A673 (cell line): ENCODE measurements at regions not wholly inside any gene's neighbourhood (a gene's known extent, or its start where the extent isn't known, plus 50 kb on each side); places are given as distances from the start of the nearest gene placed in this dataset.

Experiments used
- BruUV-seq: library from RNA; stranded (reverse); fragments of 400-500 nt; replicated peaks from 2 replicates; lab custom pipeline; 2021; lab: Mats Ljungman, UMichigan
- CTCF ChIA-PET: fragments of 300-600 bp; sonication (Branson Sonifier 250); formaldehyde crosslinking; loops from one replicate; lab custom pipeline; 2022; ENCODE audit warnings: antibody characterized with exemption; lab: Charles Lee
- POLR2A ChIA-PET: fragments of 300-600 bp; sonication (Branson Sonifier 250); formaldehyde crosslinking; loops from one replicate; lab custom pipeline; 2022; ENCODE audit warnings: antibody characterized with exemption; ENCODE audit not compliant: low non-redundant PET; lab: Charles Lee
- DNase-seq: peaks from one replicate; pipeline ENCODE4 v3.0.0-alpha.2; 2015; ENCODE audit warnings: low spot score
- H3K27ac ChIP-seq: fragments of 200-600 bp; sonication (generic); 2 replicates; pipeline ENCODE4 v1.5.1; 2016; ENCODE audit warnings: mixed run types, low read depth, mild to moderate bottlenecking, mixed read lengths, antibody characterized with exemption, low read length; ENCODE audit not compliant: poor library complexity, severe bottlenecking
- H3K27me3 ChIP-seq: fragments of 200-600 bp; sonication (generic); replicated peaks from 2 replicates; pipeline ENCODE4 v1.6.1; 2017; ENCODE audit warnings: mixed run types, low read depth, mild to moderate bottlenecking, mixed read lengths, antibody characterized with exemption, low read length; ENCODE audit not compliant: insufficient read depth, poor library complexity
- H3K36me3 ChIP-seq: fragments of 200-600 bp; sonication (generic); 2 replicates; pipeline ENCODE4 v1.6.1; 2016; ENCODE audit warnings: mixed run types, mild to moderate bottlenecking, mixed read lengths, antibody characterized with exemption, low read length; ENCODE audit not compliant: insufficient read depth, poor library complexity, severe bottlenecking
- H3K4me1 ChIP-seq: fragments of 200-600 bp; sonication (generic); 2 replicates; pipeline ENCODE4 v1.6.1; 2017; ENCODE audit warnings: mixed run types, mild to moderate bottlenecking, mixed read lengths, antibody characterized with exemption, low read length; ENCODE audit not compliant: insufficient read depth, poor library complexity, severe bottlenecking
- H3K4me3 ChIP-seq: fragments of 200-600 bp; sonication (generic); 2 replicates; pipeline ENCODE4 v1.5.1; 2016; ENCODE audit warnings: low read depth, mixed run types, mild to moderate bottlenecking, mixed read lengths, low read length; ENCODE audit not compliant: poor library complexity, severe bottlenecking
- H3K9me3 ChIP-seq: fragments of 200-600 bp; sonication (generic); 2 replicates; pipeline ENCODE4 v1.6.1; 2016; ENCODE audit warnings: mixed run types, low read depth, mild to moderate bottlenecking, mixed read lengths, antibody characterized with exemption, low read length; ENCODE audit not compliant: poor library complexity, severe bottlenecking
- EZH2 ChIP-seq: fragments of 200-600 bp; sonication (generic); IDR thresholded peaks from 2 replicates; pipeline ENCODE4 v1.6.1; 2017; ENCODE audit warnings: borderline replicate concordance, low read depth, mild to moderate bottlenecking, mixed read lengths, antibody characterized with exemption, low read length; ENCODE audit not compliant: poor library complexity, severe bottlenecking
- intact Hi-C: fragments of 100-400 bp; cut with micrococcal nuclease; formaldehyde crosslinking; loops from one replicate; pipeline ENCODE4 v1.10.0; 2022; ENCODE audit not compliant: unreplicated experiment
- TF ChIP-seq, protein P1 (sequence below): fragments of 300-800, 200-600 bp; sonication (generic); conservative IDR thresholded peaks from 2 replicates; pipeline ENCODE4 v1.5.1; 2017; ENCODE audit warnings: low read depth, mild to moderate bottlenecking, antibody characterized with exemption, low read length, moderate library complexity, mixed read lengths

DNA sequence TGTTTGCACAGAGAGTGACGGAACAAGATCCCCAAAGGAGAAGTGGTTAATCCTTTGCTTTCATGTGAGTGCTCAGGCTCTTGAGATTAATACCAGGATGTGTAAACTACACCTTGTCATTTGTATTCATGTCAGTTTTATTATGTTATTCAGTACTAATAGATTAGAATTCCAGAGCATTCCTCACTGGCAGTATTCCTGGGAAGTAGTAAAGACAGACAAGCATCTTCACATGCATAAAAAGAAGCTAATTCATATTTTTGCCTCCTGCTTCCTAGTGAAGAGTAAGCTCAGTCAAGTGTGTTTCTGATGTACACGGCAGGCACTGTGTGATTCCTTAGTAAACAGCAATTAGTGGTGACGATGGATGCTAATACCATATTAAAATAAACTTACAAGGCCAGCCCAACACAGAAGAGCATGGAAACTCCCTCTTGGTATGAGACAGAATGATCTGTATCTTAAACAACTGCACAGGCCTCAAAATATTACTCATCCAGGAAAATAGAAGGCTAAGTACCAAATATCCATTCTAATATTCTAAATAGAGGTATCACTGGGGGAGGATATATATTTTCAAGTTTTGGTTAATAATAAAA, 336.8 kb upstream of the MCTP2 start:
- Histone ChIP-seq H3K9me3 (no peaks in the 10 kb centered on the region), H3K27ac (no peak overlapping the region), H3K4me3 (no peak overlapping the region), H3K36me3 (no peaks in the 10 kb centered on the region), H3K4me1 (no peaks in the 10 kb centered on the region), H3K27me3 (no peaks in the 10 kb centered on the region)
- TF ChIP-seq, protein P1, sequence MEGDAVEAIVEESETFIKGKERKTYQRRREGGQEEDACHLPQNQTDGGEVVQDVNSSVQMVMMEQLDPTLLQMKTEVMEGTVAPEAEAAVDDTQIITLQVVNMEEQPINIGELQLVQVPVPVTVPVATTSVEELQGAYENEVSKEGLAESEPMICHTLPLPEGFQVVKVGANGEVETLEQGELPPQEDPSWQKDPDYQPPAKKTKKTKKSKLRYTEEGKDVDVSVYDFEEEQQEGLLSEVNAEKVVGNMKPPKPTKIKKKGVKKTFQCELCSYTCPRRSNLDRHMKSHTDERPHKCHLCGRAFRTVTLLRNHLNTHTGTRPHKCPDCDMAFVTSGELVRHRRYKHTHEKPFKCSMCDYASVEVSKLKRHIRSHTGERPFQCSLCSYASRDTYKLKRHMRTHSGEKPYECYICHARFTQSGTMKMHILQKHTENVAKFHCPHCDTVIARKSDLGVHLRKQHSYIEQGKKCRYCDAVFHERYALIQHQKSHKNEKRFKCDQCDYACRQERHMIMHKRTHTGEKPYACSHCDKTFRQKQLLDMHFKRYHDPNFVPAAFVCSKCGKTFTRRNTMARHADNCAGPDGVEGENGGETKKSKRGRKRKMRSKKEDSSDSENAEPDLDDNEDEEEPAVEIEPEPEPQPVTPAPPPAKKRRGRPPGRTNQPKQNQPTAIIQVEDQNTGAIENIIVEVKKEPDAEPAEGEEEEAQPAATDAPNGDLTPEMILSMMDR = no peak
- TF ChIP-seq EZH2 = no peak
- intact Hi-C loops = no loop called here
- POLR2A ChIA-PET = no interaction called here
- BruUV-seq = no TSS peak
- DNase-seq = no peak
- CTCF ChIA-PET = no interaction called here

DNA sequence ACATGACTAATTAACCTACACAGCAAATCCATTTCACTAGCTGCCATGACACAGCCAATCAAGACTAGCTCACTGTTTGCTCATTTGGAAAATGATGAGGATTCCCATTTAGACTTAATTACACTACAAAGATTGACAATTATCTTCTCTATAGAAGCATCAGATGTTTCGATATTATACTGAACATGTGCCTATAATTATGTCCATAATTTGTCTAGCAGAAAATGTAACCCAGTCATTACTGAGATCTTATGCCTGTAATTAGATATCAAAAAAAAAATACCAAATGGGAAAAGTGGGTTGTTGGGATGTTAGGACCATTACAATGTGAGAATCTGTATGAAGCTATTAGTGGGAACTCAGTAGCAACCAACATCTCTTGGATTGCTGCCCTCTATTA, 344.2 kb upstream of the MCTP2 start:
- no peaks in the 10 kb centered on the region for H3K9me3 ChIP-seq
- ChIA-PET CTCF (no interaction called here), POLR2A (interaction anchor here (0.6 kb wide), 1 partner anchor 42 kb away, joined by 3 read pairs; no protein-coding TSS in a partner anchor)
- no peaks in the 10 kb centered on the region for H3K27me3 ChIP-seq
- H3K4me3 ChIP-seq = no peak overlapping the region
- H3K27ac ChIP-seq = no peak overlapping the region
- peaks cover 2% of the 10 kb centered on the region for H3K4me1 ChIP-seq
- no peak for TF ChIP-seq EZH2
- TF ChIP-seq, protein P1 = no peak
- no peaks in the 10 kb centered on the region for H3K36me3 ChIP-seq
- no peak for DNase-seq
- BruUV-seq = no TSS peak
- intact Hi-C loops = no loop called here

DNA sequence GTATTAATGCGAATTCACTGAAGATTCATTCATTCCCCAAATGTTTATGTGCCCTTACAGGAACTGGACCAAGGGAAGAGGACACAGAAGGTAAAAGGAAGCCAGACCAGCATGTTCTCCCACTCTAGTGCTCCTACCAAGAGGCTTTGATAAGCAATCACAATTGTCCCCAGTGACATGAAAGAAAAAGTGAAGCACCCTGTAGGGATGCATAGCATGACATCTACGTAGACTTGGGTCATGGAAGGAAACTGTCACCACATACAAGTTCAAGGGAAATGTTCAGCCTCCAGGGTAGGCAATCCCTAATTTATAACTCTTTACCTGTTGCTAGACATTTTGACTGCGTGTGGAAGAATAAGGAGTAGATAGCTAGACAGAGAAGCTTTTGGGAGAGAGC, 348.6 kb upstream of the MCTP2 start:
- ChIA-PET CTCF (interaction anchor here (1.6 kb wide), 1 partner anchor 237 kb away, joined by 4 read pairs; no protein-coding TSS in a partner anchor), POLR2A (no interaction called here)
- Histone ChIP-seq H3K4me1 (peaks cover 7% of the 10 kb centered on the region), H3K4me3 (no peak overlapping the region), H3K9me3 (no peaks in the 10 kb centered on the region), H3K27me3 (no peaks in the 10 kb centered on the region), H3K36me3 (no peaks in the 10 kb centered on the region), H3K27ac (no peak overlapping the region)
- no peak for DNase-seq
- no TSS peak for BruUV-seq
- intact Hi-C loops = no loop called here
- TF ChIP-seq, protein P1 = no peak
- TF ChIP-seq EZH2 = no peak
